ENCODE measurements at regions not wholly inside any gene's neighbourhood (a gene's known extent, or its start where the extent isn't known, plus 50 kb on each side); places are given as distances from the start of the nearest gene placed in this dataset.

DNA sequence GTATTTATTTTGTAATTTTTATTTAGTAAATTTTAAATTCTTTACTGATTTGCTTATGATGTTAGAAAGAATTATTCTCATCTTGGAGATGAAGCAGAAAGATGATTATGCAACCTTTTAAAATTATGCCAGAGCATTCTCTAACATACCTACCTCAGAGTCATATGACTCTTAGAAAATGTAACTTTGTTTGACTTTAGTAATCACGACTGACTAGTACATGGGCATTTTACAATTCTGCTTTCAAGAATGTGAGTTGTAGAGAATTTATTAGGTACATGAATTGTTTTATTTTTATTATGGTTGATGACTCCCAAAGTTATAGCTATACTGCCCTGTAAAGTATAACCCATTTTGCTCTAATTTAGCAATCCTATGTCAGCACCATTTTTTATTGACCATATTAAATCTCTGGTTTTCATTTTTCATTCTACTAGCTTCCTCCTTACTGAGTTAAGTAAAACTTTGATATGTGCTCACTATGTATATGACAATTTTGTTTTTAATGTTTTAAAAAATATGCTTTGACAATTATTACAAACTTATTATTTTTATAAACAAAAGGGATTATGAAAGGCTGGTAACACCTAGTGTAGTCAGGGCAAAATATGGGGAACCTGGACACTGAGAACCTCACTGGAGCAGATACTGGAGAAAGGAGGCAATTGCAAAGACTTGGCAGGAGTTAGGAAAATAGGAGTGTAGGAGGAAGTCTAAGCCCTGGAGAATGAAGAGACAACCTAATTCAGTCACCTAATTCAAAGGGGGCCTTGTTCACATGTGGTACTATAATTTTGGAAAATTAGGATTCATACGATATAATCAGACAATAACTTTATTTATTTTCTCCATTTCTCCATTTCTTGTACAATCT, 249.7 kb upstream of the DAB2 start:
- TF ChIP-seq, protein P1, sequence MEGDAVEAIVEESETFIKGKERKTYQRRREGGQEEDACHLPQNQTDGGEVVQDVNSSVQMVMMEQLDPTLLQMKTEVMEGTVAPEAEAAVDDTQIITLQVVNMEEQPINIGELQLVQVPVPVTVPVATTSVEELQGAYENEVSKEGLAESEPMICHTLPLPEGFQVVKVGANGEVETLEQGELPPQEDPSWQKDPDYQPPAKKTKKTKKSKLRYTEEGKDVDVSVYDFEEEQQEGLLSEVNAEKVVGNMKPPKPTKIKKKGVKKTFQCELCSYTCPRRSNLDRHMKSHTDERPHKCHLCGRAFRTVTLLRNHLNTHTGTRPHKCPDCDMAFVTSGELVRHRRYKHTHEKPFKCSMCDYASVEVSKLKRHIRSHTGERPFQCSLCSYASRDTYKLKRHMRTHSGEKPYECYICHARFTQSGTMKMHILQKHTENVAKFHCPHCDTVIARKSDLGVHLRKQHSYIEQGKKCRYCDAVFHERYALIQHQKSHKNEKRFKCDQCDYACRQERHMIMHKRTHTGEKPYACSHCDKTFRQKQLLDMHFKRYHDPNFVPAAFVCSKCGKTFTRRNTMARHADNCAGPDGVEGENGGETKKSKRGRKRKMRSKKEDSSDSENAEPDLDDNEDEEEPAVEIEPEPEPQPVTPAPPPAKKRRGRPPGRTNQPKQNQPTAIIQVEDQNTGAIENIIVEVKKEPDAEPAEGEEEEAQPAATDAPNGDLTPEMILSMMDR (IDR thresholded peaks at IDR 0.05; ENCODE audit: insufficient read depth, low read length, poor library complexity, severe bottlenecking) = no peak
- no peak for DNase-seq (ENCODE audit: low read depth)
- Histone ChIP-seq H3K36me3 (ENCODE audit: control insufficient read depth, insufficient read depth, low read length) (no peaks in the 10 kb centered on the region), H3K4me3 (ENCODE audit: low read depth, low read length) (no peak overlapping the region), H3K27me3 (ENCODE audit: control insufficient read depth, insufficient read depth, low read length) (no peaks in the 10 kb centered on the region)

DNA sequence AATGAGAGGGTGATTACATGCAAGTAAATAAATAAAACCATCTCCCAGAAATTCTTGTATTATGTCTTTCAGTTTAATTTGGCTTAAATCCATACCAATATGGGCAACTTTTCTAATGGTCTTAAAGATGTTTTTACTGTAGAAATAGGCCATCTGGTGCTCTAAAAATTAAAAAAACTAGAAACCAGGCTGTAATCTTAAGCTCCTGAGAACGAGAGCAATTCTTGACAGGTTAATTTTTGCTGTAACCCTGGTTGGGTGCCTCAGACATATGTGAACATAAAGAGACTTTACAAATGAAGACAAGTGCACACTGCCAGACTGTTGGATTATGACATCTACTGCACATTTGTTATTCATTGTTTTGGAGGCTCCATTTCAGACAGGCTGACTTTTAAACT, 246.8 kb upstream of the DAB2 start:
- no peaks in the 10 kb centered on the region for H3K27me3 ChIP-seq (ENCODE audit: control insufficient read depth, insufficient read depth, low read length)
- DNase-seq (ENCODE audit: low read depth) = no peak
- TF ChIP-seq, protein P1 (IDR thresholded peaks at IDR 0.05; ENCODE audit: insufficient read depth, low read length, poor library complexity, severe bottlenecking) = no peak
- H3K4me3 ChIP-seq (ENCODE audit: low read depth, low read length) = no peak overlapping the region
- no peaks in the 10 kb centered on the region for H3K36me3 ChIP-seq (ENCODE audit: control insufficient read depth, insufficient read depth, low read length)

DNA sequence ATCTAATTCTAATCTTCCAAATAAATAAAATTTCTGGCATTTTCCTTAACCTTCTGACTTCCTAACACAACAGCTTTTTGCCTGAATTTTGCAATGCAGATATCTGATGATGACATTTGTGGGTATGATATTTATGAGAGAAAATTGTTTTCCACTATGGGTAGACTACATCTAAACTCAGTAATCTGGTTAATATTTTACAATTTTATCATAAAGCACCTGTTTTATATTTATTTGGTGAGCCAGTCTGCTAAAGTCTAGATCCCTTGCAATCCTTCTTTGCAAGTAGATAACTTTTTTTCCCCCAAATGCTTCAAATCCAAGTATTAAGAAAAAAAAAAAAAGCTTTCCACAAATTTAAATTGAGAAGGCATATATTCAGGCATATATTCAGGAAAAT, 246.2 kb upstream of the DAB2 start:
- TF ChIP-seq, protein P1 (IDR thresholded peaks at IDR 0.05; ENCODE audit: insufficient read depth, low read length, poor library complexity, severe bottlenecking) = no peak
- Histone ChIP-seq H3K36me3 (ENCODE audit: control insufficient read depth, insufficient read depth, low read length) (no peaks in the 10 kb centered on the region), H3K27me3 (ENCODE audit: control insufficient read depth, insufficient read depth, low read length) (no peaks in the 10 kb centered on the region), H3K4me3 (ENCODE audit: low read depth, low read length) (no peak overlapping the region)
- no peak for DNase-seq (ENCODE audit: low read depth)

DNA sequence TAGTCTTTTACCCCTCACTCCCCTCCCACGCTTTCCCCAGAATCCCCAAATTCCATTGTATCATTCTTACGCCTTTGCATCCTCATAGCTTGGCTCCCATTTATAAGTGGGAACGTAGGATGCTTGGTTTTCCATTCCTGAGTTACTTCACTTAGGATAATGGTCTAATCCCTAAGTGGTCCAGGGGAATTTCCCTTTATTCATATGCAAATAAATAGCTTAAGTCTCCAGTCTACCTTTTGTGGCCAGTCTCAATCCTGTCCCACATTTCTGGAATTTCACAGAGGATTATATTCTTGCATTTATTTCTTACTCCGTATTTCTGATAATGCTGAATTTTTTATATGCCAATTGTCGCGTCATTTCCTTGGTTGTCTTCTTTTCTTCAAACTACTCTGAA, 245.6 kb upstream of the DAB2 start:
- no peak for DNase-seq (ENCODE audit: low read depth)
- no peak overlapping the region for H3K4me3 ChIP-seq (ENCODE audit: low read depth, low read length)
- H3K27me3 ChIP-seq (ENCODE audit: control insufficient read depth, insufficient read depth, low read length) = no peaks in the 10 kb centered on the region
- TF ChIP-seq, protein P1 (IDR thresholded peaks at IDR 0.05; ENCODE audit: insufficient read depth, low read length, poor library complexity, severe bottlenecking) = no peak
- peaks cover 2% of the 10 kb centered on the region for H3K36me3 ChIP-seq (ENCODE audit: control insufficient read depth, insufficient read depth, low read length)

DNA sequence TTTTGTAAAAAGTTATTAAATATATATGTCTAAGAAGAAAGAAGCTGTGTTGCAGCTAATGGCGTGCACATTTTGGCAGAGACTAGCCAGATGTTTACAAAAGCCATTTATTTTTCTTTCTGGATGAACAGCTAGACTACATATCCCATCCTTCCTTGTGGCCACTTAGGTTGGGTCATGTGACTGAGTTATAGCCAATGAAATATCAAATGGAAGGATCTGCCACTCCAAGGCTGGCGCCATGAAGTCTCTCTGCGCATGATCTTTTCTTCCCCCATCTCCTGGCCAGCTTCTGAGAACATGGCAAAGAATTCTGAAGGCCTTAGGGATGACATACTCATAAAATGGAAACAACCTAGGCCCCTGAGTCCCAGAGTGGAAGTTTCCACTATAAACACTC, 244.2 kb upstream of the DAB2 start:
- peaks cover 2% of the 10 kb centered on the region for H3K36me3 ChIP-seq (ENCODE audit: control insufficient read depth, insufficient read depth, low read length)
- TF ChIP-seq, protein P1 (IDR thresholded peaks at IDR 0.05; ENCODE audit: insufficient read depth, low read length, poor library complexity, severe bottlenecking) = no peak
- no peak for DNase-seq (ENCODE audit: low read depth)

DNA sequence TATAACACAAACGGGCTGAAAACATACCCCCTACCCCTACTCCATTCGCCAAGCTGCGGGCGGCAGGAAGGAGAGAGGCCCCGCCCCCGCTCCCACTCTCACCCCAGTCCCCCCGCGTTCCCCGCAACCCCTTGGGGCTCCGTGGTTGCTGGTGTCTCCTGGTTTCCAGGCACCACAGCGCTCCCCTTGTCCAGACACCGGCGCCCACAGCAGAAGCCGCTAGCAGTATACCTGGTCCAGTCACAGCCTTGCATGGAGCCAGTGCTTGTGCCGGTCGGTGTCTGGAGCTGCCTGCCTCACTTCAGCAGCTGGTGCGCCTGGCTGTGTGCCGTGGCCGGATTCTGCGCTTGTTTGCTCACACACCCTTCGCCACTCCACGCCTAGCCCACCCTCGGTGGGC, 240.5 kb upstream of the DAB2 start:
- Histone ChIP-seq H3K36me3 (ENCODE audit: control insufficient read depth, insufficient read depth, low read length) (peaks cover 2% of the 10 kb centered on the region), H3K27me3 (ENCODE audit: control insufficient read depth, insufficient read depth, low read length) (no peaks in the 10 kb centered on the region), H3K4me3 (ENCODE audit: low read depth, low read length) (no peak overlapping the region)
- TF ChIP-seq, protein P1 (IDR thresholded peaks at IDR 0.05; ENCODE audit: insufficient read depth, low read length, poor library complexity, severe bottlenecking) = no peak
- no peak for DNase-seq (ENCODE audit: low read depth)

More for the DNA sequence above, 244.2 kb upstream of the DAB2 start:
- Histone ChIP-seq H3K4me3 (ENCODE audit: low read depth, low read length) (no peak overlapping the region), H3K27me3 (ENCODE audit: control insufficient read depth, insufficient read depth, low read length) (no peaks in the 10 kb centered on the region)

All from kidney epithelial cell (primary cell).